PFSK-1 (cell line): ENCODE measurements at regions not wholly inside any gene's neighbourhood (a gene's known extent, or its start where the extent isn't known, plus 50 kb on each side); places are given as distances from the start of the nearest gene placed in this dataset.

Source experiments
- FOXP2 ChIP-seq: optimal IDR thresholded peaks from 2 replicates; pipeline ENCODE3; 2011; ENCODE audit warnings: borderline replicate concordance, control low read depth, inconsistent platforms; ENCODE audit not compliant: insufficient read depth; ENCODE audit errors: extremely low read length, extremely low read depth
- POLR2AphosphoS5 ChIP-seq: IDR thresholded peaks from 2 replicates; pipeline ENCODE4 v1.6.1; 2012; ENCODE audit warnings: low read depth, mild to moderate bottlenecking, control low read depth, low read length, moderate library complexity
- REST ChIP-seq, 2 experiments: IDR thresholded peaks; 2 replicates each; pipeline versions ENCODE4 v1.6.1 to v1.8.0; 2011 to 2012; ENCODE audit warnings: low read depth in 2 of 2, low read length in 2 of 2, control low read depth in 1 of 2, inconsistent platforms in 1 of 2, mild to moderate bottlenecking in 1 of 2, moderate library complexity in 1 of 2; ENCODE audit not compliant: insufficient read depth in 1 of 2
- TAF1 ChIP-seq: IDR thresholded peaks from 2 replicates; pipeline ENCODE4 v1.6.1; 2012; ENCODE audit warnings: low read length, control low read depth, borderline replicate concordance; ENCODE audit not compliant: insufficient read depth

- TF ChIP-seq POLR2AphosphoS5 (no peak), FOXP2 (no peak), TAF1 (no peak), REST (IDR thresholded peaks at IDR 0.05; ENCODE audit: insufficient read depth in 1 of 2, low read depth in 2 of 2, low read length in 2 of 2) (no peak)
Observed at GRCh38 chr2:143960177-143960576, 559.7 kb downstream of the ZEB2 start.
